ENCODE measurements at regions not wholly inside any gene's neighbourhood (a gene's known extent, or its start where the extent isn't known, plus 50 kb on each side); places are given as distances from the start of the nearest gene placed in this dataset.

GRCh38 chr14:96673706-96674105 lies 123.5 kb upstream of the VRK1 start:
- in situ Hi-C loops (cut with HindIII; ENCODE audit: low pct_ligation_motif_present, low pct_unique_long_range_greater_than_20kb, low sequenced_read_pairs), result no loop called here
- DNase-seq, result no peak

DNA sequence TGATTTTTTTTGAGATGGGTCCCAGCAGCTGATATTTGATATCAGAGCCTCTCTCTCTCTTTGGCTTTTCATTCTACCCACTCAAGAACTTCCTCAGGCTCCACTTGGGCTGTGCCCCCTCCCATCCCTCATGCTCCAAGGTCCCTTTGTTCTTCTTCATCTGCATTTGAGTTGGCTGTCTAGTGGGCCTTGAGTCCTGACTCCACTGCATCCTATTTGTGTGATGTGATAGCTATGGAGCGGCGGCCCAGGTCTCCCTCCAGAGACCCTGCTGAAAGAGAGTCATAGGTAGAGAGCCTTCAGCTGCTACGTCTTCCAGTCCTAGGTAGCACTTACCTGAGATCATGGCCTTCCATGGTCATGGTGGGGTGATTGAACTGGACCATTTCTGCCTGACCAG lies 123.1 kb upstream of the VRK1 start:
- DNase-seq, result no peak
- in situ Hi-C loops (cut with HindIII; ENCODE audit: low pct_ligation_motif_present, low pct_unique_long_range_greater_than_20kb, low sequenced_read_pairs), result no loop called here

DNA sequence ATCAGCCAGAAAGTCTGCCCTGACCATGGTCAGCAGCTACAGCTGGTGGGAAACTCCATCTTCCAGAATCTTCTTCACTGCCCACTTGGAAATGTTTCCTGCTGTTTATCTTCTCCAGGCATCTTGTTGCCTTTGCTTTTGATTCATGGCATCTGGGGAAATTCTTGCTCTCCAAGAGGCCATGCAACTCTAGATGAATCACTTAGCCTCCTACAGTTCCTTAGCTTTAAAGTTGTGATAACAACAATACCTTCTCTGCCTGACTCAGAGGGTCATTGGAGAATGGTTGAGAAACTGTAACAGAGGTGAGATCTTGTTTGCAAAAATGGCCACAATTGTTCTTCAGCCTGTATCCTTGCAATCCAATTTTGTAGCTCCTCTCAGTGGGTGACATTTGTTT lies 121.0 kb upstream of the VRK1 start:
- no peak for DNase-seq
- in situ Hi-C loops (cut with HindIII; ENCODE audit: low pct_ligation_motif_present, low pct_unique_long_range_greater_than_20kb, low sequenced_read_pairs), result no loop called here

GRCh38 chr14:96681829-96682228 lies 115.4 kb upstream of the VRK1 start:
- in situ Hi-C loops (cut with HindIII; ENCODE audit: low pct_ligation_motif_present, low pct_unique_long_range_greater_than_20kb, low sequenced_read_pairs), result no loop called here
- no peak for DNase-seq

DNA sequence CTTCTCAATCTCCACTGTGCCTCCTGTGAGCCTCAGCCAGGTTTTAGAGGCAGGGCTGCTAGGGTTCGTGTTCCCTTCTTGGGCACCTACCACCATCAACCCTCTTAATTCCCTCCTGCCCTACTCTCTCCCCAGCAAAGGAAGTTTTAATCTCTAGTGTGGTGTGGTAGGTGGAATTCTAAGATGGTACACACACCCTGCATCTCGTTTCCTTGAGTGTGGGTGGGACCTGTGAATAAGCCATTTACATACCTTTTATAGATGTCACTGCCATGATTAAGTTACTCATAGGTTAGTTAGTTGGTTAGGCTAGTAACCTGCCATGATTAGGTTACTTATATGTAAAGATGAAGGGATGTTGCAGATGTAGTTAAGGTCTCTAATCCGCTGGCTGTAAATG lies 114.8 kb upstream of the VRK1 start:
- in situ Hi-C loops (cut with HindIII; ENCODE audit: low pct_ligation_motif_present, low pct_unique_long_range_greater_than_20kb, low sequenced_read_pairs), result no loop called here
- DNase-seq, result no peak

- in situ Hi-C loops (cut with HindIII; ENCODE audit: low pct_ligation_motif_present, low pct_unique_long_range_greater_than_20kb, low sequenced_read_pairs), result no loop called here
- DNase-seq, result no peak
These were observed 113.5 kb upstream of the VRK1 start for GRCh38 chr14:96683562-96684289.

DNA sequence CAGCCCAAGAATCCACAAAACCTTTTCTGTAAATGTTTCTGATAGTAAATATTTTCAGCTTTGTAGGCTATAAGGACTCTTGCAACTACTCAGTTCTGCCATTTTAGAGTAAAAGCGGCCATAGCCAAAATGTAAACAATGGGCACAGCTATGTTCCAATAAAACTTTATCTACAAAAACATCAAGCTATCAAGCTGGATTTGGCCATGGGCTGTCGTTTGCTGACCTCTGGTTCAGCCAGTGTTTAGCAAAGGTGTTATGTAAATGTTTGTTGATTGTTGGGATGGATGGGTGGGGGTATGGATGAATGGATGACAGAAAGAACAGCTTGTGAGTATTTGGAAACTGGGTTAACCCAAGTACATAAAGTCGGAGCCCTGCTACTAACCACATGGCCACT lies 111.1 kb upstream of the VRK1 start:
- in situ Hi-C loops (cut with HindIII; ENCODE audit: low pct_ligation_motif_present, low pct_unique_long_range_greater_than_20kb, low sequenced_read_pairs), result no loop called here
- DNase-seq, result no peak

DNA sequence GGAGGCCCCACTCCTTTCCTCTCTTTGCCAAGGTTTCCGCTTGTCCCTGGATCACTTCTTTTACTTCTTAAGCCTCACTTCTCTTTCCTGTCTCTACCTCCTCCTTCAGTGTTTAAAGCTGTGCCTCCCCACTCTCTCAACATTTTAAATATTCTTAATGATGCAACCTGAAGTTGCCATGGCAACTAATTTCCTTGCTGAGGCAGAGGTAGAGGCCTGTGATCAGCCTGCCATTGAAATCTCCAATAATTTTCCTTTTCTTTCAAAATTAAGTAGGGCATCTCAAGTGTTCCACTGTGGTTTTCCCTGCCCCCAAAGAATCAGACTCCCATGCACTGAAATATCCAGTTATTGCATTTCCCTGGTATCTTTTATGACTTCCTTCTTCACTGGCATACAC lies 108.6 kb upstream of the VRK1 start:
- in situ Hi-C loops (cut with HindIII; ENCODE audit: low pct_ligation_motif_present, low pct_unique_long_range_greater_than_20kb, low sequenced_read_pairs), result no loop called here
- DNase-seq, result no peak

DNA sequence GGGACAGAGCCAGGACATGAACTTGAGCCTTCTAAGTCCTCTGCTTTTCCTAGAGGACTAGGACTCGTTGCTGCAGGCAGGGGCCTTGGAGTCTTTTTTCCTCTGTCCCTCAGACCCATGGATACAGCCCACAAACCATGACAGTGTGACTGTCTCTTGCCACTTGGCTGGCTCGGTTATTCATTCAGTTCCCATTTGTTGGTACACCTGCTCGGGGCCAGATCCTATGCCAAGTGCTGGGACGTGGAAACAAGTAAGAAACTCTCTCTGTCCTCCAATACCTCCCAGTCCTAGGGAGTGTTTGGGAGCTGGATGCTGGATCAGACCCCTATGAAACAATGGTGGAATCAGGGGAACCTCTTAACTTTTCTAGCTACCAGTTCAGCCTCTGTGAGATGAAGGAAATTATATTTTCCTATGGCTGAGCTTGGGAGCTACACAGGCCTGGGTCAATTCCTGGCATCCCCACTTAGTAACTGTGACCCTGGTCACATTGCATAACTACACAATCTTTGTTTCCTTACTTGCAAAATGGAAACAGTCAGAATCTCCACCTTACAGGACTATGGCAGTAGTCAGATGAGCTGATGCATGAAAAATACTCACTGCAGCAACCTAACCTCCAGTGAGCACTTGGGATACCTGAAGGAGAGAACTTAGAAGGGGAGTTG lies 106.3 kb upstream of the VRK1 start:
- in situ Hi-C loops (cut with HindIII; ENCODE audit: low pct_ligation_motif_present, low pct_unique_long_range_greater_than_20kb, low sequenced_read_pairs), result no loop called here
- no peak for DNase-seq

- in situ Hi-C loops (cut with HindIII; ENCODE audit: low pct_ligation_motif_present, low pct_unique_long_range_greater_than_20kb, low sequenced_read_pairs), result no loop called here
- no peak for DNase-seq
These were observed 103.8 kb upstream of the VRK1 start for GRCh38 chr14:96693252-96693820.

DNA sequence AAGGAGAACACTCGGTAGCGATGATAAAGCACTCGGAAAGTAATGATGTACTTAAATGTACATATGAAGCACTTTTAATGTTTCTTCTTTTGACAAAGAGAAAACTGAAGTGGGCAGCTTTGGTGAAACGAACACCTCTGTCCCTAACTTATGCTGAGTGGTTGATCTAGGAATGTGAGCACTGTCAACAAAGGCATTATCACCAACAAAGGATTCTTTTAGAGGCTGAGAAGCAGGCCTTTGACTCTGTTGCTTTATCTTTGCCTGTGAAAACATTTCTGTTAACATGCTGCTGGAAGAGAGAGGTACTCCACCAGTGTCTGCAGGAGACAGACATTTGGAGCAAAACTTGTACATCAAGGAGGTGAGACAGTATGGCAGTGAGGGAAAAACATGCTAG lies 103.2 kb upstream of the VRK1 start:
- no peak for DNase-seq
- in situ Hi-C loops (cut with HindIII; ENCODE audit: low pct_ligation_motif_present, low pct_unique_long_range_greater_than_20kb, low sequenced_read_pairs), result no loop called here

DNA sequence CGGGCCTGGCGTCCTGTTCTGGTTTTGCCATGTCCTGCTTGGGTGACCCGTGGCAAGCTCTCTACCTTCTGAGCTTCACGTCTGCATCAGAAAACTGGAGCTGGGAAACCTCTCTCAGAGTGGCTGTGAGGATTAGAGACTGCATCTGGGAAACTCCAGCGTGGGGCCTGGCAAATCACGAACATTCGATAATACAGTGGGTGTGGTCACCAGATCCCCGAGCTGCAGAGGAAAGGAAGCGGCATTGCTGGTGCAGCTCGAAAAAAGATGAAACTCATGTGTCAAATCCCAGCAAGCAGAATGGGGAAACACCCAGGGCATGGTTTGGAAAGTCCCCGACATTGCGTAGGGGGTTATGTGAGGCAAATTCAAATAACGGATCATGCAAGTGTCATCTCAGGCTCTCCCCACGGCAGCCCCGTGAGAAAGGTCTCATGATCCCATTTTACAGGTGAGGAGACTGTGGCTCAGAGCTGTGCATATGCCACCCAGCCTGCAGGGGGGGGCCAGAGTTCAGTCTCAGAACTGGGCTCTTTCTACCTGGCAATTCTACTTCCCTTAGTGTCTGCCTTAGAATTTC lies 98.1 kb upstream of the VRK1 start:
- no peak for DNase-seq
- in situ Hi-C loops (cut with HindIII; ENCODE audit: low pct_ligation_motif_present, low pct_unique_long_range_greater_than_20kb, low sequenced_read_pairs), result no loop called here

DNA sequence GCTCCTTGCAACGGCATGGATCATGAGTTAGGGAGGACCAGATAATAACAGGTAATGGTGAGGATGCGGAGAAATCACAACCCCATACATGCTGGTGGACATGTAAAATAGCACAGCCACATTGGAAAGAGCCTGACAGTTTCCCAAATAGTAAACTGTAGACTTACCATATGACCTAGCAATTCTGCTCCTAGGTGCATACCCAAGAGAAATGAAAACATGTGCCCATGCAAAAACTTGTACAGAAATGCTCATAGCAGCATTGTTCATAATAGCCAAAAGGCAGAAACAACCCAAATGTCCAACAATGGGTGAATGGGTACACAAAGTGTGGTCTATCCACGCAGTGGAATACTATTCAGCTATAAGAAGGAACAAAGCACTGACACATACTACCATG lies 97.5 kb upstream of the VRK1 start:
- DNase-seq, result no peak
- in situ Hi-C loops (cut with HindIII; ENCODE audit: low pct_ligation_motif_present, low pct_unique_long_range_greater_than_20kb, low sequenced_read_pairs), result no loop called here

- in situ Hi-C loops (cut with HindIII; ENCODE audit: low pct_ligation_motif_present, low pct_unique_long_range_greater_than_20kb, low sequenced_read_pairs), result no loop called here
These were observed 94.4 kb upstream of the VRK1 start for GRCh38 chr14:96702831-96703230.

DNA sequence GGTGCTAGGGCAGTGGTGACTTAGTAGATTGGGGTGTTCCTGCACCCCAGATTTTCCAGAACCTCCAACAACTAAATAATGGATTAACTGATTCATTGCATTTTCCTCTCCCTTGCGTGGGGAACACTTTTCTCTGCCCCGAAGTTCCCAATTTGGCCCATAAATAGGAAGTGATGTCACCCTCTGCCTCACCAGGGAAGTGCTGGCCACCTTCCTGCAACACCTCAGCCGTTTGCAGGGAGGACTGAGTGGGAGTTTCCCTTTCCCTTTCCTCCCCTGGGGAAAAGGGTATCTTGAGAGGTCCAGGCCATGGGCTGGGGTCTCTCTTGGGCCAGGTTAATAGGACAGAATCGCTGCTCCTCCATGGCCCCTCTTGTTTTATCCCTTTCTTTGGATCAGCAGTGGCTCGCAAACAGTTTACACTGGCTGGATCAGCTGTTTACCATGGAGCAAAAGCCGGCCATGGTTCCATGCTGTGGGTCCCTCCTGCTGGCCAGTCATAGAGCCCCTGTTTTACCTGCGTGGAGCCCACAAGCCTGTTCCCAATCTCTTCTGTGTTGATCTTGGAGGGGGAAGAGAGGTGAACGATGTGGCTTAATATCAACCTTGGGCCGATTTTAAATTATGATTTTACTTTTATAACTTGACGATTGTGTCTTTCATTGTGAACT lies 91.6 kb upstream of the VRK1 start:
- in situ Hi-C loops (cut with HindIII; ENCODE audit: low pct_ligation_motif_present, low pct_unique_long_range_greater_than_20kb, low sequenced_read_pairs), result no loop called here
- DNase-seq, result no peak

More at GRCh38 chr14:96702831-96703230, 94.4 kb upstream of the VRK1 start:
- no peak for DNase-seq

DNA sequence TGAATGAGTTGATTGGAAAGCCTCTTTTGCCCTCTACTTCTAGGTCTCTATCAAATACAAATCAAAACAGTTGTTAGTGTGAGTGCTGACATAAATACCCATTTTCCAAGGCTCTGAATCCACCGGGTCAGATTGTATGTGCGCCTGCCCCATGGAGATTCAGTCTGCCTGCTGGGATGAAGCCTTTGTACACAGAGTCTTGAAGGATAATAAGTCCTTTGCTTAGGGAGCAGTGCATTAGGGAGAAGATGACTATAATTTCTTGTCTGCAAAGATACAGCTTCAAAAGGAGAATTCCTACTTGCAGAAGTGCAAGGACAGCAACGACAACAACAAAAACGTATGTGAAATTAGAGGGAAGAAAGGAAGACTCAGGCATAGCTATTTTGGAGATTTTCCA lies 90.3 kb upstream of the VRK1 start:
- in situ Hi-C loops (cut with HindIII; ENCODE audit: low pct_ligation_motif_present, low pct_unique_long_range_greater_than_20kb, low sequenced_read_pairs), result no loop called here
- DNase-seq, result no peak

DNA sequence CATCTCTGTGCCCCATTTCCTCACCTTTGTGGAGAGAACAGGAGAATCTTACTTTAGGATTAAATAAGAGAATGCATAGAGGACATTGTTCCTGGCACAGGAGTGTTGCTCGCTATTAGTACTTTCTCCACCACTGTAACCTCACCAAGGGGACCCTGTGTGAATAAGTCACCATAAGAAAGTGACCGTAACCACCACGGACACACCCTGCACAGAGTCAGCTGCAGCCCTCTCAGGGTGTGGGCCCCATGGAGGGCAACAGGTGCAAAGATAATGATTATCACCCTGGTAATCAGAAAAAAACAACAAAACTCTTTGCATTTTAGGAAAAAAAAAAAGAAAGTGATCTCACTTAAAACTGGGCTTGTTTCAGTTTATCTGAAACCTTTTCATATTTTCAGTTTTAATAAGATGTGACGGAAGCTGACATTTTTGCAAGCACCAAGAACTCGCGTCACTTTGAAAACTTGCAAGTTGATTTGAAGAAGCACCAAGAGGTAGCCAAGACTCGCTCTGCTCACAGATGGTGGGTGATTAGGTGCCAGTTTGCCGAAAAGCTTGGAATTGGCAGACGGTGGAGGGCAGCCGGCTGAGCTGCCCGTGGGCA lies 87.0 kb upstream of the VRK1 start:
- no peak for DNase-seq
- in situ Hi-C loops (cut with HindIII; ENCODE audit: low pct_ligation_motif_present, low pct_unique_long_range_greater_than_20kb, low sequenced_read_pairs), result no loop called here

DNA sequence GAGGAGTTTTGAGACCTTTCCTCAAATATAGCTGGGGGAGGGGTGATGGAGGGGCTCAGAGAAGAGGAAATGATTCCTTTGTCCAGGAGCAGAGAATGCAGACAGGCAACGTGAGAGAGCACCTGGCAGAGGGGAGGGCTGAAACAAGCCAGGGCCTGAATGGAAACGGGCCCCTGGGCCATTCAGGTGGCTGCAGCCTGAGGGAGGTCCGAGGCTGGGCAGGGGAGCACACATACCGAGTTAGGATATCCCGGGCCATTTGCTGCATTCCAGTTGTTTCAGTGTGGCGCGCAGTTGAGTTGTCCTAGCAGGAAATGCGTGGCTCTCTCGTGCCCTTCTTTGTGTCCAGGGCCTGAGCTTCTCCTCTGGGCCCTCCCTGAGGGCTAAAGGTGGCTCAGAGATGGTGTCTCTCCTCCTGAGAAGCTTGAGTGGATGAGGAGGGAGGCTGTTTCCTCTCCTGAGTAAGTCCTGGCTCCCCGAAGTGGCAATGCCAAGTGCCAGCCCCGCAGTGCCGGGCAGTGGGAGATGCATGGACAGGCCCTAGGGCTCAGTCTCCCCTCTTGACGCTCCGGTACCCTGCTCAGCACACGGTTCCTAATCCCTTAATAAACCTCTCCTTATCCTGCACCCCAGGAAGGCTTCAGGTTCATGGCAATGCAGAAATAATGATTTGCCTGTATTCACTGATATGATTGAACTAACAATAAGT lies 85.5 kb upstream of the VRK1 start:
- no peak for DNase-seq
- in situ Hi-C loops (cut with HindIII; ENCODE audit: low pct_ligation_motif_present, low pct_unique_long_range_greater_than_20kb, low sequenced_read_pairs), result no loop called here
